ENCODE measurements at regions not wholly inside any gene's neighbourhood (a gene's known extent, or its start where the extent isn't known, plus 50 kb on each side); places are given as distances from the start of the nearest gene placed in this dataset.
A peak's percentile ranks its signal among the peaks of the same experiment; 100 is the strongest.
"Not testable (repeated sequence)": the region's sequence is repeated elsewhere in the genome, so short reads cannot be mapped to it uniquely, and the experiment has no call there.

GRCh38 chr3:82177774-82178173, 416.3 kb upstream of the GBE1 start:
- no peak for DNase-seq (ENCODE audit: low read depth, low spot score)

- no peak for DNase-seq (ENCODE audit: low read depth, low spot score)
Measured at GRCh38 chr3:82165266-82165665, 403.8 kb upstream of the GBE1 start.

DNA sequence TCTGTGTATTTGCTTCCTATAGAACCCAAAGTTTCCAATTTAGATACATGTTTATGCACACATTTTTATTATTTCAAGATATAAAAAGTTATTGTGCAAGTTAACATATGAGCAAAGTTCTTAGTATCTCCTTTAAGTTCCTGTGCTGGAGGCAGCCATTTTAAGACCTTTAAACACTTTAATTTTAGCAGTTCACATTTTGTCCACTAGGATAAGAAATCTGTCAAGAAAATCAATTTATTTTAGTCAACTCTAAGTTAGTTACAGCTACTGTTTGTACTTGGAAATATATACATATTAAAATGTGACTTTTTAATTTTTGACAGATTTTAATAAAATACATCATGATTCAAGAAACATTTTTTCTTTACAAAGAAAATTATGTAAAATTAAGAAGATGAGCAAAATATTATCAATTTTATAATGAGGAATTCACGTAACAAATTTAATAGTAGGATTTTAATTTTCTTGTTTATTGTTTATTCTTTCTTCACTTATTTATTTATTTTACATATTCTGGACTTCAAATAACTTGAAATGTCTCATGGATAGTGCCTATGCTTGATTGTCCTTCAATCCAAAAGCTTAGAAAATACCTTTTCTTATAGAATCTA, 402.6 kb upstream of the GBE1 start:
- no peak for DNase-seq (ENCODE audit: low read depth, low spot score)

DNA sequence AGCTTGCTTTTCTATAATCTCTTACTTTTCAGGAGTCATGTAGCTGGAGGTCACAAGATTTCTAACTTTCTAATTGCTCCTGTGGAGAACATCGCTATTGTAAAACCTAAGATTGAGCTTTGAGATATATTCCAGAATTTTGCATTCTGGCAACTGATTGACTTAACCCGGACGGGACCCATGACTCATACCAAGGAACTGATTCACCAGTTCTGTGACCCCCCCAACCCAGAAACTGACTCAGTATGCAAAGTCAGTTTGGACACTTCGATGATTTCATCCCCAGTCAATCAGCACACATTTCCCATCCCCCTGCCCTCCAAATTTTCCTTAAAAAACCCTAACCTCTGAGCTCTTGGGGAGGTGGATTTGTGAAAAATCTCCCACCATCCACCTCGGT, 396.5 kb upstream of the GBE1 start:
- DNase-seq (ENCODE audit: low read depth, low spot score): no peak

- DNase-seq (ENCODE audit: low read depth, low spot score): not testable (repeated sequence)
Measured at GRCh38 chr3:82153892-82154291, 392.4 kb upstream of the GBE1 start.

DNA sequence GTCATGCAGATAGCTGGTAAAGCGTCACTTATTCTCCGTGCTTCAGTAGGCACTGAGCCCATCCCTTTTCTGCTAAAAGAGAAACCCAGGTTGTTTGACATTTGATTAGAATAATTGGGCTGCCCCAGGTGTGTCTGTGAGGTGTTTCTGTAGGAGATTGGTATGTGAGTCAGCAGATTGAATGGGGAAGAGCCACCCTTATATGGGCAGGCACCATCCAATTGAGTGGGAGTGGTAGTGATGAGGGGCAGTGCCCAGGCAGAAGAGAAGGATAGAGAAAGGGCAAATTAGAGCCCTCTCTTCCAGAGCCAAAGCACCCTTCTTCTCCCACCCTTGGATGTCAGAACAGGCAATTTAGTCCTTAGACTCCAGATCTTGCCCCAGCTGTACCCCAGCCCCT, 384.3 kb upstream of the GBE1 start:
- no peak for DNase-seq (ENCODE audit: low read depth, low spot score)

DNA sequence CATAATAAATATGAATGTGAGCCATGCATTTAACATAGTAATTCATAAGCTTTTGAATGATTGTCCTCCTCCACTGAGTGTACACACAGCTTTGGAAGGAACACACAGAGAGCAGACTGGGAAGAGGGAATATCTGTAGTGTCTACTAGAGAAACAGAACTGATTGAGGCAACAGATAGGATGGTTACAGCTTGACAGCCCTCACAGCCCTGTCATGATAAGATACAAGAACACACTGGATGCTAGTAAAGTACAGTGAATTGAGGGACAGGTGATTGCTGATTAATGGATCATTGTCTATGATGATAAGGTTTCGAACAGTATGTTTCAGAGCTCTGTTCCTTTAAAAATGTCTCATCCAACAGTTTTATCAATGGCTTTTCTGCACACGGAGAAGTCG, 383.4 kb upstream of the GBE1 start:
- no peak for DNase-seq (ENCODE audit: low read depth, low spot score)

- no peak for DNase-seq (ENCODE audit: low read depth, low spot score)
Measured at GRCh38 chr3:82143661-82144412, 382.4 kb upstream of the GBE1 start.

GRCh38 chr3:82141592-82141991, 380.1 kb upstream of the GBE1 start:
- DNase-seq (ENCODE audit: low read depth, low spot score): no peak

DNA sequence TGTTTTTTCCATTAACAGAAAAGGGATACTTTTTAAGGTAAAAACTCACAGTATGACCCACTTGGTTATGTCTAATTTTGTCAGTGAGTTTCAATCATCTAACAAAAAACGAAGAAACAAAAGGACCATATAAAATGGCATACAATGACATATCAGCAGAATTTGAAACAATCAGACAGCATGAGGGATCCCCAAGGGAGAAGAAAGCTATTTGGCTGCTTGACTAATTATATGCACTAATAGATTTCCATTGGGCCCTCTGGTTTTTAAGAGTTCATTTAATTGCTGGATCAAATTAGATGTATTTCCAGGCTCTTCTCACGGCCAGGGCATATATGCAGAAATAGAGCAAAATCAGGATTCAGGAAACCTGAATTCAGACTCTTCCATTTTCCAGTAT, 376.4 kb upstream of the GBE1 start:
- DNase-seq (ENCODE audit: low read depth, low spot score): no peak

GRCh38 chr3:82137050-82137449, 375.6 kb upstream of the GBE1 start:
- no peak for DNase-seq (ENCODE audit: low read depth, low spot score)

DNA sequence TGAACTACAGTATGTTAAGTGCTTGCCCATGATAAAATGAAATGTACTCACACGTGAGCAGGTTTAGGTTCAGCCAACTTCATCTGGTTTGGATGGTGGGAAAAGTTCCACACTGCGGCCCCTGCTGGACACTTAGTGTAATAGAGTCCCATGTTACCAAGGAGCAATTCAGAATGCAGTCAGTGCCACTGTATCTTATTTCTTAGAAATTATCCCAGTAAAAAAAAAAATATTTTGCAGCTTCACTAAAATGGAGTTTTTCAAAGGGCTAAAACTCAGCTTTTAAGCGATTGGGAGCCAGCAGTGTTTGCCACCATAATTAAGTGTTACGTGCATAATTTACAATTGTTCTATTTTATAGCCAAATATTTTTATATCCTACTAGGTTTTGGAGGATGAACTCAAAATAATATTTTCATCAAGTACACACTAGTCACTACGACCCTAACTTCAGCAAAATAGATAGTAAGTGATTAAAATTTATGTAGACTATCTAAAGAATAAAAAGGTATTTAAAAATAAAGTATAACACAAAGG, 371.7 kb upstream of the GBE1 start:
- DNase-seq (ENCODE audit: low read depth, low spot score): peak; percentile 26

- no peak for DNase-seq (ENCODE audit: low read depth, low spot score)
Measured at GRCh38 chr3:82132210-82133069, 371.0 kb upstream of the GBE1 start.

DNA sequence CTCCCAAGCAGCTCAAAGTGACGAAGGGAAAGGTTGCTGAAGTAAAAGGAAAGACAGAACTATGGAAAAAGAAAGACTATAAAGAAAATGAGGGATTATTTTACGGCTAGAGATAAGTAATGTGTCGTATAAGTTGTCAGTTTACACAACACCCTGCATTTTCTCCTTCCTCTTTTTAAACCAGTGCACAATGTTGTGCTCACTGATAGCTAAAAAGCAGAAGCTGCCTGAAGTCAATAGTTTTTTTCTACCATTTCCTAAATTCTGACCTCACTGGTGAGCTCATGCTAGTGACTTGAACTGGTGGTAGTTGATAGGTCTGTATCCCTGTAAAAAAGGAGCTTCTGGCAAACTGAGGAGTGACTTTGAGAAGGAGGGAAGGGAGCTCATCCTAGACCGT, 368.6 kb upstream of the GBE1 start:
- no peak for DNase-seq (ENCODE audit: low read depth, low spot score)

DNA sequence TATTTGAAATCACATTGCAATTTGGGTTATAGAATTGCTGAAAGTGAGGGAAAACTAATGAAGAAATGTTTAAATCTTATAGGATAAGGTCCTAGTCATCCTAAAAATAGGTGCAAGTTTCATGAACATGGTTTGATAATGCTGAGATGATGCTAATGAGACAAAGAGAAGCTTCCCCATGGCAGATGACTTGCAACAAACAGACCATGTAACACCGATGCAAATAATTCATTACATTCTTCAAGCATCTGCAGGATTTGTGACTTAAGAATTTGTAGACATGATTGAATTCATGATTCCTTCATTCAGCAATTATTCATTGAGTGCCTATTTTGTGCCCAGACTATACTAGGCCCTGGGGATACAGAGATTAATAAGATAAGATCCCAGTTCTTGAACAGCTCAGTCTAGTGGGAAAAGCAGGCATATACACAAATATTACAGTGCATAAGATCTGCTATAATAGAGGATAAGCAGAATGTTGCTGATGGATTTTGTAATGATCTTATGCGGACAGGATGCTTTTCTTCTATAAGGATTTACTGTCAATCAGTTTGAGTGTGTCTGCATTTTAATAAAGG, 367.9 kb upstream of the GBE1 start:
- DNase-seq (ENCODE audit: low read depth, low spot score): no peak

GRCh38 chr3:82128271-82128670, 366.8 kb upstream of the GBE1 start:
- no peak for DNase-seq (ENCODE audit: low read depth, low spot score)

- no peak for DNase-seq (ENCODE audit: low read depth, low spot score)
Measured at GRCh38 chr3:82122554-82123345, 361.3 kb upstream of the GBE1 start.

DNA sequence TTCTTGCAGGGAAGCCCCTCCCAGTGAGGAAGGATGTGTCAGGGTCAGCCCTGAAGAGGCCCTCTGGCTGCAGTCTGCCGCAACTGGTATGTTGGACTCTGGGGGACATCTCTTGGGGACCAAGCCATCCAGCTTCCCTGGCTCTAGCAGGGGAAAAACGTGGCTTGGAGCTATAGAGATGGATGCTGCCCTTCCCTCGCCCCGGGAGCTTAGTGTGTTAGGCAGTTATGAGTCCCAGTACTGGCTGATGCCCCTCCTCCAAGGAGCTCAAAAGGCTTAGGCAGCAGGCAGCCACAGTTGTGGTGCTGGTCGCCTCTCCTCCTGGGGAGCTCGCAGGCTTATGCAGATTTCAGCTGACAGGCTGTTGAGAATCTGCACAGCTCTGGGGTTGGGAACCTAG, 353.1 kb upstream of the GBE1 start:
- peak; percentile 8 for DNase-seq (ENCODE audit: low read depth, low spot score)

DNA sequence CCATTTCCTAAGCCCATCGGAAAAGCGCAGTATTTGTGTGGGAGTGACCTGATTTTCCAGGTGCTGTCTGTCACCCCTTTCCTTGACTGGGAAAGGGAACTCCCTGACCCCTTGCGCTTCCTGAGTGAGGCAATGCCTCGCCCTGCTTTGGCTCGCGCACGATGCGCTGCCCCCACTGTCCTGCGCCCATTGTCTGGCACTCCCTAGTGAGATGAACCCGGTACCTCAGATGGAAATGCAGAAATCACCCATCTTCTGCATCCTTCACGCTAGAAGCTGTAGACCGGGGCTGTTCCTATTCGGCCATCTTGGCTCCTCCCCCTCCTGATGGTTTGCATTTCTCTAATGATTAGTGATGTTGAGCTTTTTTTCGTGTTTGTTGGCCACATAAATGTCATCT, 349.3 kb upstream of the GBE1 start:
- not testable (repeated sequence) for DNase-seq (ENCODE audit: low read depth, low spot score)

GRCh38 chr3:82103241-82103640, 341.8 kb upstream of the GBE1 start:
- no peak for DNase-seq (ENCODE audit: low read depth, low spot score)

- peak; percentile 34 for DNase-seq (ENCODE audit: low read depth, low spot score)
Measured at GRCh38 chr3:82100378-82100777, 338.9 kb upstream of the GBE1 start.

Measured in ELF-1 (cell line).